Kidney epithelial cell (primary cell): ENCODE measurements at regions not wholly inside any gene's neighbourhood (a gene's known extent, or its start where the extent isn't known, plus 50 kb on each side); places are given as distances from the start of the nearest gene placed in this dataset.

Experiments
- DNase-seq: peaks from one replicate; pipeline ENCODE4 v3.0.0-alpha.2; 2010; ENCODE audit warnings: low read depth
- H3K27me3 ChIP-seq: 2 replicates; pipeline ENCODE4 v1.6.0; 2011; ENCODE audit warnings: low read length; ENCODE audit not compliant: control insufficient read depth, insufficient read depth
- H3K36me3 ChIP-seq: 2 replicates; pipeline ENCODE4 v1.5.1; 2011; ENCODE audit warnings: low read length; ENCODE audit not compliant: control insufficient read depth, insufficient read depth
- H3K4me3 ChIP-seq: 2 replicates; pipeline ENCODE4 v1.5.1; 2011; ENCODE audit warnings: low read depth, mild to moderate bottlenecking, control low read depth, low read length
- TF ChIP-seq, protein P1 (sequence below): IDR thresholded peaks from 2 replicates; pipeline ENCODE4 v1.5.1; 2011; ENCODE audit warnings: mild to moderate bottlenecking, moderate library complexity, low read length, control low read depth, inconsistent platforms; ENCODE audit not compliant: insufficient read depth, poor library complexity, severe bottlenecking

DNA sequence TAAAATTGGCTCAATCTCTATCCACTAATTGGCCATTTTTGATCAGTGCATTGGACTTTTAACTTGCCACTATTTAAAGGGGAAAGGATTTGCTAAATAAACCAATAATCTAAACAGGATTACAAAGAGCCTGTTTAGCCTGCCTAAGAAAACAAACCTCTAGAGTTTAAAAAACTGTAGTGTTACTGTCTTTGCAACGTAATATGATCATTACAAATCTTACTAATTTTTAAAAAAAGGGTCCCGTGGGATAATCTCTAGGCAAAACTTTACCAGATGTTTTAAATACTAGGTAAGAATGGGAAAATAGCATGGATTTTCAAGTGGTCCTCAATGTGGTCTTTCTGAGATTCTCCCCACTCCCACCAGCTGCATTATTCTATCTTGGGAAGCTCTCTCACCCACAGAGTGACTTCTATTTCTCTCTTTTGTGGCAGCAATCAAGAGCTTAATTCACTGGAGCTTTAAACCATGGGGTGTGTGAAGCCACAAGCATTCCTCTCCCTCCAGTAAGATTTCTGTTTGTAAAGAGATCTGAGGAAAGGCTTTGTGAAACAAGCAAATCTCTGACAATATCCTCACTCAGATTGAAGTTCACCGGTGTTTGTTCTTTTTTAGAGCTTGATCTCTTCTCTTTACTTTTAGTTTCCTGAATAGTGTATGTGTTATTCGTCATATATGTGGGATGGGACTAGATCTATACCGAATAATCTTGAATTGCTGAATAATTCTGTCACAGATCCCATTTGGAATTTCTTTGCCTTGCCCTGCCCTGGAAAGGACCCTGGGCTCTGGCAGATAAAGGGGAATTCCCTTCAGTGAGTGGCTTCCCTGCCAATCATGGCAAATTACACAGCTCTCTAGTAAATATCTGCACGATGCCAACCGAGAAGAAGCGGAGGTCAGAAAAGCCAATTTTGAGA lies 132.2 kb downstream of the TLR5 start:
- Histone ChIP-seq H3K27me3 (no peaks in the 10 kb centered on the region), H3K4me3 (no peak overlapping the region), H3K36me3 (no peaks in the 10 kb centered on the region)
- no peak for DNase-seq
- TF ChIP-seq, protein P1, sequence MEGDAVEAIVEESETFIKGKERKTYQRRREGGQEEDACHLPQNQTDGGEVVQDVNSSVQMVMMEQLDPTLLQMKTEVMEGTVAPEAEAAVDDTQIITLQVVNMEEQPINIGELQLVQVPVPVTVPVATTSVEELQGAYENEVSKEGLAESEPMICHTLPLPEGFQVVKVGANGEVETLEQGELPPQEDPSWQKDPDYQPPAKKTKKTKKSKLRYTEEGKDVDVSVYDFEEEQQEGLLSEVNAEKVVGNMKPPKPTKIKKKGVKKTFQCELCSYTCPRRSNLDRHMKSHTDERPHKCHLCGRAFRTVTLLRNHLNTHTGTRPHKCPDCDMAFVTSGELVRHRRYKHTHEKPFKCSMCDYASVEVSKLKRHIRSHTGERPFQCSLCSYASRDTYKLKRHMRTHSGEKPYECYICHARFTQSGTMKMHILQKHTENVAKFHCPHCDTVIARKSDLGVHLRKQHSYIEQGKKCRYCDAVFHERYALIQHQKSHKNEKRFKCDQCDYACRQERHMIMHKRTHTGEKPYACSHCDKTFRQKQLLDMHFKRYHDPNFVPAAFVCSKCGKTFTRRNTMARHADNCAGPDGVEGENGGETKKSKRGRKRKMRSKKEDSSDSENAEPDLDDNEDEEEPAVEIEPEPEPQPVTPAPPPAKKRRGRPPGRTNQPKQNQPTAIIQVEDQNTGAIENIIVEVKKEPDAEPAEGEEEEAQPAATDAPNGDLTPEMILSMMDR, result no peak

- no peak for DNase-seq
- H3K27me3 ChIP-seq, result no peaks in the 10 kb centered on the region
- H3K4me3 ChIP-seq, result no peak overlapping the region
- no peaks in the 10 kb centered on the region for H3K36me3 ChIP-seq
- TF ChIP-seq, protein P1, result no peak
Measured at GRCh38 chr1:223011505-223011856, 131.6 kb downstream of the TLR5 start.

DNA sequence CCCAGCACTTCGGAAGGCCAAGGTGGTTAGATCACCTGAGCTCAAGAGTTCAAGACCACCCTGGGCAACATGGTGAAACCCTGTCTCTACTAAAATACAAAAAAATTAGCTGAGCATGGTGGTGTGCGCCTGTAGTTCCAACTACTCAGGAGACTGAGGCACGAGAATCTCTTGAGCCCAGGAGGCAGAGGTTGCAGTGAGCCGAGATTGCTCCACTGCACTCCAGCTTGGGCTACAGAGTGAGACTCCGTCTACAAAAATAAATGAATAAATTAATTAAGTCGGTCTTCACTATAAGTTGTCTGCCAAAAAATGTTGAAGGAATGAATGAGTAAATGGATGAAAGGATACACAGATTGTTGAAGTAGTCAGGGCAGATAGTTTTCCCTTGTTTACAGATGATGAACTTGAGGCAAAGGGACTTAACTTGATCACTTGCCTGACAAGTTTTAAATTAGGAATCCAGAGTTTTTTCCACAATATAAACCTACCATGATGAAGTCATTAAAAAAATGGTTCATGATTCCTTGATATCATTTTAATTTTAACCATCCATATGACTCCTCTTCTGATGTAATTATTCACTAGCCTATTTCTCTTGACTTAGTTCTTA lies 130.8 kb downstream of the TLR5 start:
- TF ChIP-seq, protein P1, result no peak
- Histone ChIP-seq H3K27me3 (no peaks in the 10 kb centered on the region), H3K4me3 (no peak overlapping the region), H3K36me3 (no peaks in the 10 kb centered on the region)
- DNase-seq, result no peak

DNA sequence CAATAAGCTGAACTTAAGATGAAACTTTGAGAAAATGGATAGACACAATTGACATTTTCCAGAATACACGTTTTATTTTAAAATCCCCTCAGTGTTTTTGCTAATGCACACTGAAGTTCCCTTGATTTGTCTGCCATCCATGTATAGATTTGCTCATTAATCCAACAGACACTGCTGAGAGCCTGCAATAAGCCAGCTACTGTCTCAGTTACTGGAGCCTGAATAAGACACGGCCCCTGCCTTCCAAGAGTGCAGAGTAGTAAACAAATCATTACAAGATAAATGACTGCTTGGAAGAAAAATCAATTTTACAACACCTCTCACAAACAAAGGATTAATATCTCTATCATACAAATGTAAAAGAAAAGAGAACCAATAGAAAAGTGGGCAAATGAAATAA lies 130.1 kb downstream of the TLR5 start:
- TF ChIP-seq, protein P1, result no peak
- Histone ChIP-seq H3K4me3 (no peak overlapping the region), H3K36me3 (no peaks in the 10 kb centered on the region), H3K27me3 (no peaks in the 10 kb centered on the region)
- no peak for DNase-seq

GRCh38 chr1:223014142-223014873 lies 128.7 kb downstream of the TLR5 start:
- no peak overlapping the region for H3K4me3 ChIP-seq
- TF ChIP-seq, protein P1, result no peak
- DNase-seq, result no peak

More at GRCh38 chr1:223014142-223014873, 128.7 kb downstream of the TLR5 start:
- no peaks in the 10 kb centered on the region for H3K36me3 ChIP-seq
- no peaks in the 10 kb centered on the region for H3K27me3 ChIP-seq
